ENCODE measurements at regions not wholly inside any gene's neighbourhood (a gene's known extent, or its start where the extent isn't known, plus 50 kb on each side); places are given as distances from the start of the nearest gene placed in this dataset.

DNA sequence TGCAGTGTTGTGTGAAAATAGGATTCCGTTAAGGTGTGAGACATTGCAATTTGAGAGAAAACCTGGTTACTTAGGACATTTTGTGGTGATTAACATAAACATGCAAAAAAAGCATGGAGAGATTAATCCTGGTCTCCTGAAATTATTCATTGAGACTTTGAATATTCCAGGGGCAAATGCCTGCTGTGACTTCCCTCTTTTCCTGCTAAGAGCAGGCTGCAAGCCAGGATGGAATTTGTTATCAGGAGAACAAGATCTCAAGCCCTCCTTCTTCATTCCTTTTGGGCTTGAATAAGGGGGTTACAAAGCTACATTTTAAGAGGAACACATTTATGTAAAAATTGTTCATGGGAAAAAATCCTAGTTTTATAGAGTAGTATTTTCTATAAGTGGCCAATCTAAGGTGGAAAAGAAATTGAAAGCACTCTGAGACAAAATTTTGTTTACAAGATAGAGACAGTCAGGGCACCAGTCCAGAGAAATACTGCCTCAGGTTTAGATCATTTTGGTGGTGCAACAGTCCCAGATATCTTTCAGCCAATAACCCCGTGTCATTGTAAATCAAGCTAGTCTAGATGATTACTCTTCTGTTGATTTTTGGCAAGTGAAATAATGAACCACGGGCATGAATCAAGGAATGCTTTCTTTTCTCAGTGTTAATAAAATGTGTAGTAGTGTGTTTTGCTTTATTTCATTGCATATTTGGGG lies 1528.3 kb upstream of the AGA start:
- TF ChIP-seq, protein P1, sequence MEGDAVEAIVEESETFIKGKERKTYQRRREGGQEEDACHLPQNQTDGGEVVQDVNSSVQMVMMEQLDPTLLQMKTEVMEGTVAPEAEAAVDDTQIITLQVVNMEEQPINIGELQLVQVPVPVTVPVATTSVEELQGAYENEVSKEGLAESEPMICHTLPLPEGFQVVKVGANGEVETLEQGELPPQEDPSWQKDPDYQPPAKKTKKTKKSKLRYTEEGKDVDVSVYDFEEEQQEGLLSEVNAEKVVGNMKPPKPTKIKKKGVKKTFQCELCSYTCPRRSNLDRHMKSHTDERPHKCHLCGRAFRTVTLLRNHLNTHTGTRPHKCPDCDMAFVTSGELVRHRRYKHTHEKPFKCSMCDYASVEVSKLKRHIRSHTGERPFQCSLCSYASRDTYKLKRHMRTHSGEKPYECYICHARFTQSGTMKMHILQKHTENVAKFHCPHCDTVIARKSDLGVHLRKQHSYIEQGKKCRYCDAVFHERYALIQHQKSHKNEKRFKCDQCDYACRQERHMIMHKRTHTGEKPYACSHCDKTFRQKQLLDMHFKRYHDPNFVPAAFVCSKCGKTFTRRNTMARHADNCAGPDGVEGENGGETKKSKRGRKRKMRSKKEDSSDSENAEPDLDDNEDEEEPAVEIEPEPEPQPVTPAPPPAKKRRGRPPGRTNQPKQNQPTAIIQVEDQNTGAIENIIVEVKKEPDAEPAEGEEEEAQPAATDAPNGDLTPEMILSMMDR (IDR thresholded peaks at IDR 0.05; ENCODE audit: low read length, missing control alignments): no peak
- DNase-seq (ENCODE audit: low read depth): no peak

DNA sequence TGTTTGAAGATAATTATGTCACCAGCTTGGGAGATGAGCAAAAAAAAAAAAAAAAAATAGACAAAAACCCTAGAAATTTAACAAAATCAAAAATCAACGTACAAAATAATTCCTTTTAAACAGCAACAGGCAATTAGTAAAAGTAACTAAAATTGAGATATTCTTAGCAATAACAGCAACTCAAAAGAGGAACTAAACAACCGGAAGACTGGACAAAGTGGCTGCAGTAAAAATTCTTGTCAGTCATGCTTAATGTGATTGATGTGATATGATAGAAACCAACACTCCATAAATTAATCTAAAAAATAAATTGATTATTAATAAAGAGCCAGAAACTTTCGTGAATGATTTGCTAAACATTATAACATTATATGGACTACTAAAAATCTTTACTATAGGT lies 1534.6 kb upstream of the AGA start:
- no peak overlapping the region for H3K4me3 ChIP-seq (replicated peaks; ENCODE audit: low read depth, low read length)
- DNase-seq (ENCODE audit: low read depth): no peak
- TF ChIP-seq, protein P1 (IDR thresholded peaks at IDR 0.05; ENCODE audit: low read length, missing control alignments): no peak

More for the DNA sequence above, 1528.3 kb upstream of the AGA start:
- H3K4me3 ChIP-seq (replicated peaks; ENCODE audit: low read depth, low read length): no peak overlapping the region

DNA sequence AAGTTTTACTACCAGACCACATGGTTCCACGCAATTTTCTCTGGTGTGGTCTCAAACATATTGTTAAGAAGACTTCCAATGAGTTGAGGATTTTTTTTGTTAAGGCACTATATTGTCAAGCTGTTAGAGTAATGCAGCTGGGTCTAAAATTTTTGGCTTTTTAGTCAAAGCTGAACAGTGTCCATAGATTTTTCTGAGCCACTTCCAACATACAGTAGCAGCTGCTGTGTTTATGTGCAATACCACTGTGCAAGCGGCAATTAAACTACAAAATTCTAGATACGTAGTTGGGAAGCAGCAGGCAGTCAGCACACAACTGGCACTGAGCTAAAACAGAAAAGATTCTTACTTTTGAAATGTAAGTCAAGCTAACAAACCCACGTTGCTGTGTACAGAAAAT lies 1551.1 kb upstream of the AGA start:
- H3K4me3 ChIP-seq (replicated peaks; ENCODE audit: low read depth, low read length): no peak overlapping the region
- no peak for DNase-seq (ENCODE audit: low read depth)
- TF ChIP-seq, protein P1 (IDR thresholded peaks at IDR 0.05; ENCODE audit: low read length, missing control alignments): no peak

DNA sequence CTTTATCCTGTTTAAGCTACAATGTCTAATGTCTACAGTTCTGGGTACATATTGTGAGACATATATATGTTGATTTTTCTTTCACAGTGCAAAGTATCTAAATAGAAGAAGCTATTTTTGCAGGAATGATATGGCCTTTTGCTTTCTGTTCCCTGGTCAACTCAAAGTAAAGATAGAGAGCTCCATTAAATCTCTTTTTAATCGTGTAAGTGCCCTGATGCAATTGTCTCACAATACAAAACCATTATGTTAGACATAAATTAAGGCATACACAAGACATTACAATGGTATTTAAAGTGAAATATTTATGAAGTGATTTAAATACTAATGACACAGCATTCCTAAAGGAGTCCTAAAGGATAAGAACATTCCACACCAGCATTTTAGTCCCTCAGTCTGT lies 1559.7 kb upstream of the AGA start:
- DNase-seq (ENCODE audit: low read depth): no peak
- no peak overlapping the region for H3K4me3 ChIP-seq (replicated peaks; ENCODE audit: low read depth, low read length)
- TF ChIP-seq, protein P1 (IDR thresholded peaks at IDR 0.05; ENCODE audit: low read length, missing control alignments): no peak

DNA sequence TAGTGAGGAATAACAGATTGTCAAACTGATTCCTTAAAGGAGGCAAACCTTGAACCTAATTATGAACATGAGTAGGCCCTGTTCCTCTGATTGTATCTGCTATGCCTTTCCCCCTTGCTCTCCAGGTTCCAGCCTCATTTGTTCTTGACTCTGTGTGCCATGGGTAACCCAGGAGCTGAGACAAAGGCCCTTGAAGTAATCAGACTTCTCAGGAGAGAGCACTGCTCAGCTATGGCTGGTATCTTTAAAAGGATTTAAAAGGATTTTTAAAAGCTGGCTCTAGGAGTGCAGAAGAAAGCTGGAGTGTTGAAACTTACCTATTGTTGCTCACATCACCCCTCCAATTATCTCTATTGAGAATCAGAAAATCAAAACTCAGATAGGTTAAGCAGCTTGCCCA lies 1565.5 kb upstream of the AGA start:
- no peak for DNase-seq (ENCODE audit: low read depth)
- TF ChIP-seq, protein P1 (IDR thresholded peaks at IDR 0.05; ENCODE audit: low read length, missing control alignments): no peak
- H3K4me3 ChIP-seq (replicated peaks; ENCODE audit: low read depth, low read length): no peak overlapping the region

DNA sequence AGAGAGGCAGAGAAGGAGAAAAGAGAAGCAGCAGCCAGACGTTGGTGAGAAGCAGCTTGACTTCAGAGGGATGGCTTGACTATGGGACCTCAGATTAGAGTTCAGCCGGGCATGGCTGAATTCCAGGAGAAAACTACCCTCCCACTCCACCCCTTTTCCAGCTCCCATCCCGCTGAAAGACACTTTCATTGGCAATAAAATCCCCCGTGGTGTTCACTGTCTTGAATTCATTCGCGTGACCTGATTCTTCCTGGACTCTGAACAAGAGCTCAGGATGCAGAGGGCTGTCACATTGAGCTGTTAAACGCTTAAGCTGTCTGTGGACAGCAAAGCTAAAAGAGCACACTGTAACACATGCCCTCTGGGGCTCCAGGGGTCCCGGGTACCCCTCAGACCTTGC lies 1575.3 kb upstream of the AGA start:
- no peak for DNase-seq (ENCODE audit: low read depth)
- TF ChIP-seq, protein P1 (IDR thresholded peaks at IDR 0.05; ENCODE audit: low read length, missing control alignments): no peak
- no peak overlapping the region for H3K4me3 ChIP-seq (replicated peaks; ENCODE audit: low read depth, low read length)

DNA sequence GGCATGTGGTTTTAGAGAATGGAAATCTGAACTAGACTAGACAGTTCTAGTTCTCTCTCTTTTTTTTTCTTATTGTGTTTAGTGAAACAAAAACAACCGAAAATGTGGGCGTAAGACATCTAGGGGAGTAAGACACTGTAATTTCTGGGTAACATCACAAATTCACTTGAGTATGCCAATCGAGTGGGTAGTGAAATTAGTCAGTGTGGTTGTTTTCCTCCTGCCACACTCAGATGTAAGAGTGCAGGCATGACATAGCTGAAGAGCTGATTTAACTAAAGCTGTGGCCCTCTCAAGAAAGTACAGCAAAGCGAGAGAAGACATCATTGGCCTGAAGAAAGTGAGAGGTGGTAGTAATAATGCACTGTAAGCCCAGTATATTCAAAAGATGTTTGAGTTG lies 1585.3 kb upstream of the AGA start:
- TF ChIP-seq, protein P1 (IDR thresholded peaks at IDR 0.05; ENCODE audit: low read length, missing control alignments): no peak
- no peak for DNase-seq (ENCODE audit: low read depth)
- H3K4me3 ChIP-seq (replicated peaks; ENCODE audit: low read depth, low read length): no peak overlapping the region
